HG03432 (cell line): ENCODE measurements at regions not wholly inside any gene's neighbourhood (a gene's known extent, or its start where the extent isn't known, plus 50 kb on each side); places are given as distances from the start of the nearest gene placed in this dataset.

Experiments
- ATAC-seq: cut with Tn5 transposase; IDR thresholded peaks from one replicate; pipeline ENCODE4 v1.9.1; 2021; ENCODE audit warnings: mild to moderate bottlenecking, moderate library complexity; ENCODE audit not compliant: unreplicated experiment

- no peak for ATAC-seq
Observed at GRCh38 chr10:2670864-2671263, 396.5 kb upstream of the PFKP start.

- no peak for ATAC-seq
Observed at GRCh38 chr10:2665772-2666171, 401.6 kb upstream of the PFKP start.

DNA sequence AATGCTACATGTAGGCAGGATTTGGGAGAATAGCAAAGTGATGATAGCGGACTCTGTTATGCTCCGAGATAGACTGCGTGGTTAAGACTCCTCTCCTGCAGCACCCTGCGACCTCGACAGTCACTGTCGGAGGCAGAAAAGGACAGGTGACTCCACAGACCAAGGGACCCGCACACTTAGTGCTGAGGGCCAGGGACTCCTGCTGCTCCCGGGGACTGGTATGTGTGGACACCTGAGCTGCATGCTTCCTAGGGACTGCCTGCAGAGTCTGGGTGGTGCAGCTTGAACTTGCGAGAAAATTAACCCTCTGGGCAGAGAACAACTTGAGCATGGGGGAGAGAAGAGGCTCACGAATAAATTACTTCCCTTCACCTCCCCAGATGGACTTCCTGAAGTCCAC, 407.1 kb upstream of the PFKP start:
- no peak for ATAC-seq

DNA sequence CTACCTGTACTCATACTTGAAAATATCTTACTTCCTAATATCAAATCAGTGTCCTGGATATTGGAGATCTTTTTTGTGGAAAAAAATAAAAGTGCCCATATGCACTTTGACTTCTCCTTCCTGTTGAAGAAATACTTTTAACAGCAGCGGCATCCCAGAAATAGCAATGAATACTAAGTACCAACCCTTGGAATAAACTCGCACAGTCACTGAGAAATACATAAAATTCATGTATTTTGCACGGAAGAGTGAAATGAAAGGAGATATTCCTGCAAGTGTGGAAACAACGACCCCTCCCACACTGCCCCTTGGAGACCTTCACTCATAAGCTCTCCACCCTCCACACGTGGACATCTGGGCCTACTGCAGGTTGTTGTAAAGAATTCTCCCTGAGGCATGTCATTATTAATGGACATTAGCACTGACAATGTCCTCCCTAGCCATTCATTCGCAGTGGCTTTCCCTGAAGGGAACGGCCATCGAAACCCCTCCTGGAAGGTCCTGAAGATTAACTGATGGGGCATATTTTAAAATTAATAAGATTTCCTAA, 407.6 kb upstream of the PFKP start:
- no peak for ATAC-seq

DNA sequence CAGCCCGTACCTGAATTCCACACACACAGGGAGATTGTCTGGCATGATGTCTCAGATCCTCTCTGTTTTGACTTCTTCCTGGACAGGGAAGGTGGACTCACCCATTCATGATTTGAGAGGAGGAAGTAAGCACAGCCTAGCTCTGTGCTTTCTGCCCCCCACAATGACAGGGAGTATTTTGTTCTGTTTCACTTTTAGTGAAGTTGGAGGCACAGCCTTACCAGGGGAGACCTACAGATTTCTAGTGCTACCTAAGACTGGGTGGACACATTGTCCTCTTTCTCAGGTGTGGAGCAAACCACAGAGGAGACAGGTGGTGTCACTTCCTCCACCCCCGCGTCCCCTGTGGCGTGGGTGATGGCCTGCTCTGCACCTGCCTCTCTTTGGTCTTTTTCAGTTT, 408.6 kb upstream of the PFKP start:
- ATAC-seq = no peak

- no peak for ATAC-seq
Observed at GRCh38 chr10:2650328-2650727, 417.0 kb upstream of the PFKP start.

DNA sequence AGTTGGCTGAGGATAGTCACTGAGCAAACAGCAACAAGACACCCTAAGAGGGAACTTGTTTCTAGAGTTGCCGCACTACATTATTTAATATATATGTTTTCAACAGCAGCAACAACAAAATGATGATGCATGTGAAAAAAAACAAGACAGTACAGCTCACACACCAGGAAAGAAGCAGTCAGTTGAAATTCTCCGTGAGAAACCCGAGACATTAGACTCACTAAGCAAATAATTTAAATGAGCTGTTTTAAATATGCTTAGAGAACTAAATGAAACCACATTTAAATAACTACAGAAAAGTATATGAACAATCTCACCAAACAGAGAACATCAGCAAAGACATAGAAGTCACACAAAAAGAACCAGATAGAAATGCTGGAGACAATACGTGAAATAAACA, 426.3 kb upstream of the PFKP start:
- ATAC-seq = no peak

DNA sequence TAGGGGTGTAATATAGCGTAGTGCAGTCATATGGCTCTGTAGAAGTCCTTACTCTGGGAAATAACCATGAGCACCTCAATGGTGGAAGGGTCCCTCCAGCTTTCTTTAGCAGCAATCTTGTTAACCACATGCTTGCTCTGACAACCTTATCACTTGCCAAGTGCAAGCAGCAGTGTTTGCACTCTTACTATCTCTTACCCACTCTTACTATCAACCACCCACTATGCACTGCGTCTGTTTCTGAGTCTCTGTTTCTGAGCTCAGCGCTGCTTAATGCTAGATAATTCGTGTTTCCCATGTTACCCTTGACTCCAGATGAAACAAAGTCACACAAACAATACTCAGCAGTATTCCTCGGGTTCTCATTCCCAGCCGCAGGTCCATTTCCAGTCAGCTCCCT, 433.7 kb upstream of the PFKP start:
- ATAC-seq = no peak

DNA sequence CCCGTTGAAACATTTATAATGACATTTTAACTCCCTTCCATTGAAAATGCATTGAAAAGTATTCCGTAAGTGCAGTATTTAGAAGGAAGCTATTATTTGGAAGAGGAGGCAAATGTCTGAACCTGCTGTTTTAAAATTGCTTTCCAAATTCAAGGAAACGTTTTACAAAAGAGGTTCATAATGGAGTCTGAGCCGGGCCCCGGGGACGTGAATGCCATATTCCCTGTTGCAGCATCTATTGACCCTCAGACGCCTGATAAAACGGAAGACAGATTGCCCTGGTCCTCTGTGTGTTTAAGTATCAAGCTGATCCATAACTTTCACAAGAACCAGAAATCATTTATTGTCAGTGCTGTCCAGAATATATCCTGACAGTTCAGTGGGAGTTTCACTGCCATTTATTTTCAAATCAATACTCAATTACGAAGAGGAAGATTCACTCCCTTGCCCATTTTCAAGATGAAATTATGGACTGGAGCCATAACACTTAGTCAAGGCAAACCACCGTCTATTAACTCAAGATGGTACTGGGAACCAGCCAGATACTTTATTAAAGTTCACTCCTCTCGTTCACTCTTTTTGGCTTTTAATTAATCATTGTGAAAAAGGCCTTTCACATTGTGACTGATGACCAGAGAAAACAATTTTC, 435.7 kb upstream of the PFKP start:
- ATAC-seq = no peak

DNA sequence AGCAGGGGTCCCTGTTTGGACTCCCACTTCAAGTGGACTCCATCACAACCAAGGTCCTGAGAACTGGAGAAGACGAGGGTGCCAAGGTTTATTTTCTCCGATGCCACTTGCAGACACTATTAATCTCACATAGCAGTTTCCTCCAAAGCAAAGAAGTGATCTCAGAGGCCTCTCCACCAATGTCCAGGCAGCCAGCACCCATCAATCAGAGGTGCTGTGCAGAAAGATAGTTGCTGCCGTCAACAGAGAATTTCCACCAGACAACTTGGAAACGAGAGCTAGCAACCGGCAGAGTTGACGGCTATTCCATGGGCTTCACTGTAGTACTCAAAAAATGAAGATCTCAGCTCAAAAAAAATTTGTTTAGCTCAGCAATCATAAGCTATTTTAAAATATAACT, 438.6 kb upstream of the PFKP start:
- ATAC-seq = no peak

DNA sequence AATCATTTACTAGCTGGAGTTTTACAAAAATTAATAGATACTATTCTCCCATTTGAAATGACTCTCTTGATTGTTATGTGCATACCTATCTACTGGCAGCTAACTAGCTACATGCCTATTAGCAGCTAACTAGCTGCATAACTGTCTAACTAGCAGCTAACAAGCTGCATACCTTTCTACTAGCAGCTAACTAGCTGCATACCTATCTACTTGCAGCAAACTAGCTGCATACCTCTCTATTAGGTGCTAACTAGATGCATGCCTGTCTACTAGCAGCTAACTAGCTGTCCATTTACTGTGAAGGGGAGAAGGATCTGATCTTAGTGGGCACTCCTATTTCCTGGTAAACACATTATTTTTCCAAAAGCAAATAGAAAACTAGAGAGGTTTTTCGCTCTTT, 439.4 kb upstream of the PFKP start:
- no peak for ATAC-seq

- ATAC-seq = no peak
Observed at GRCh38 chr10:2625094-2625493, 442.3 kb upstream of the PFKP start.

GRCh38 chr10:2623675-2624274, 443.6 kb upstream of the PFKP start:
- no peak for ATAC-seq

GRCh38 chr10:2620827-2621521, 446.4 kb upstream of the PFKP start:
- no peak for ATAC-seq

DNA sequence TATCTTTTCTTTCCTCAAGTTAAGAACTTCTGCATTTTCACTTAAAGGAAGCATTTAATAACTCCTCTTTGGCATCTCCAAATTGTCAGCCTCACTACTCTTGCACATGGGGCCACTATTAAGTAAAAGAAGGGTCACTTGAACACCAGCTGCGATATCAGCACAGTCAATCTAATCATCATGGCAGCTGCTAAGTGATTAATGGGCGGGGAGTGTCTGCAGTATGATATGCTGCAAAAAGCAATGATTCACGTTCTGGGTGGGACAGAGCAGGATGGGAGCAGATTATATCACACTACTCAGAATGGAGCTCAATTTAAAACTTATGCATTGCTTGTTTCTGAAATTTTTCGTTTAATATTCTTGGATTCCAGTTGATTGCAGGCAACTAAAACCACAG, 447.4 kb upstream of the PFKP start:
- no peak for ATAC-seq

DNA sequence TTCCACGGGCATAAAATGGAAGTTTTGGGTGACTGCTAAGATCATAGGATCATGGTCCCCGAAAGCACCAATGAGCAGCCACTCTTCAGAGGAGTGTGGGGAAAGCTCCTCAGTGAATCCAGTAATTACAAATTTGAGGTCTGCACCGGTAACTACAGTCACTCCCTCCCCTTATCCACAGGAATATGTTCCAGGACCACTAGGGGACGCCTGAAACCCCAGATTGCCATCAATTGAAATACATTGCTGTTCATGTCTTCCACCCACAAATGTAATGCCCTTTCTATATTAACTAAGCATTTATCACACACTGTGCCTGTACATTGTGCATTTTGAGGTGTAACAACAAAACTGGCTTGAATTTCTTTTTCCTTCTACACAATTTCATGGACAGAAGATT, 447.9 kb upstream of the PFKP start:
- no peak for ATAC-seq

DNA sequence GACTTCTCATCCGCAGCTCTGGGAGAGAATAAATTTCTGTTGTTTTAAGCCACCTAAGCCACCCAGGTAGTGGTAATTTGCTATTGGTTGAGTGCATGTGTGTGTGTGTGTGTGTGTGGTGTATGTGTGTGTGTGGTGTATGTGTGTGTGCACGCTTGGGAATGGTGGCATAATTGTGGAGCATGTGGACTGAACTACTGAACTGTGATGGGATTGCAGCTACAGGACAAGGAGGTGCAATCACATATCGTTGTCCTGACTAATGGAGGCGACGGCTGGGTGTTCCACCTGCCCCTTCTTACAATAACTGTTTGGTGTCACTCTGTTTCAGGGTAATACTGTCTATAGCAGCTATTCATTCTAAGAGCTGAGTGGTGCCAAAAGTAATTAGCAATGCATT, 448.7 kb upstream of the PFKP start:
- no peak for ATAC-seq

GRCh38 chr10:2616215-2616614, 451.1 kb upstream of the PFKP start:
- ATAC-seq = no peak

- ATAC-seq = no peak
Observed at GRCh38 chr10:2611603-2612002, 455.7 kb upstream of the PFKP start.

- no peak for ATAC-seq
Observed at GRCh38 chr10:2610946-2611345, 456.4 kb upstream of the PFKP start.

DNA sequence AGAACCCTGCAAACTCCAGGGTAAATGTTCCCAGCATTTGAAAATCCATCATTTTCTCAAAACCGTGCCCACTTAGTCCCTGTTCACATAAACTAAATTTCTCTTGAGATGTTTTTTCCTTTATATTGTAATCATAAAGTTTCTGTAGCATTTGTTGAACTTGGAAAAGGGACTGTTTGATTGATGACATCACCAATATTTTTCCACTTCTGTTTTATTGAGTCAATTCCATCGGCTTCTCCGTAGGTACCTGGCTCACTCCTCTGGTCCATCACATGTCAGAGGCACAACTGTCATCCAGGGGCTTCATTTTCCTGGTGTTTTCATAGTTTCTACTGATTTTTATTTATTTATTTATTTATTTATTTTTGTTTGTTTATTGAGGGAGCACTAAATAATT, 462.5 kb upstream of the PFKP start:
- ATAC-seq = no peak

DNA sequence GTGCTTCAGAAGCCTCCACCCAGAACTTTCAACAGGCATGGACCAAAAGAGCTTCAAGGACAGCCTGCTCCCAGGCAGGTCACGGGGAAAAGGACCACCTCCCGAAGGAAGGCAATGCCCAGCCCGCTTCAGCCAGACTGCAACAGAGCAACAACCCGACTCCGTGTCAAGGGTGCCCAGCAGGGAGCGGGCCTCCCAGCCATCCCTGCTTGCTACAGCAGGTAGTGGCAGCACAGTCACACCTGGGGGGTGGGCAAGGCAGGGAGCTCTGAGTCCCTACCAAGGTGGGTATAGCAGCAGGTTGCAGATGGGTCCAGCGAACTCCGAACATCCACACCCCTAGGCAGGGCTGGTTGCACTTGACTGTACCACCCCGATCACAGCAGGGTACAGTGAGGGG, 467.8 kb upstream of the PFKP start:
- ATAC-seq = no peak
